H1 (cell line): ENCODE measurements at regions not wholly inside any gene's neighbourhood (a gene's known extent, or its start where the extent isn't known, plus 50 kb on each side); places are given as distances from the start of the nearest gene placed in this dataset.
A peak's percentile ranks its signal among the peaks of the same experiment; 100 is the strongest.

Source experiments
- CTCF ChIA-PET: fragments of 300-600 bp; sonication (Branson Sonifier 250); formaldehyde crosslinking; loops from one replicate; lab custom pipeline; 2021; ENCODE audit not compliant: partially characterized antibody; lab: Charles Lee
- POLR2A ChIA-PET: fragments of 300-600 bp; sonication (Branson Sonifier 250); formaldehyde crosslinking; loops from one replicate; lab custom pipeline; 2021; ENCODE audit warnings: inconsistent platforms; ENCODE audit not compliant: partially characterized antibody; lab: Charles Lee
- DNase-seq, 2 experiments: peaks; one replicate each; pipeline versions ENCODE4 v3.0.0 to v3.0.0-alpha.2; 2010 to 2022; ENCODE audit warnings: low spot score in 2 of 2, low read depth in 1 of 2, mixed read lengths in 1 of 2
- FAIRE-seq: peaks from 2 replicates; lab custom pipeline; 2011; peaks lifted over from hg19 to GRCh38; lab: Jason Lieb, UNC
- H2AFZ ChIP-seq: 2 replicates; pipeline ENCODE4 v1.8.1; 2012; ENCODE audit warnings: low read length, inconsistent platforms
- H2AK5ac ChIP-seq: 2 replicates; pipeline ENCODE4 v1.6.1; 2013; ENCODE audit warnings: low read depth, low read length
- H2BK120ac ChIP-seq: replicated peaks from 2 replicates; pipeline ENCODE3; 2013; ENCODE audit warnings: low read depth, low read length, inconsistent platforms
- H2BK12ac ChIP-seq: 2 replicates; pipeline ENCODE4 v1.6.1; 2013; ENCODE audit warnings: low read depth, low read length
- H2BK15ac ChIP-seq: 2 replicates; pipeline ENCODE4 v1.6.1; 2013; ENCODE audit warnings: low read length
- H2BK20ac ChIP-seq: 2 replicates; pipeline ENCODE4 v1.6.1; 2013; ENCODE audit warnings: low read length
- H2BK5ac ChIP-seq: 2 replicates; pipeline ENCODE4 v1.6.1; 2013; ENCODE audit warnings: low read depth, low read length
- H3K14ac ChIP-seq: 2 replicates; pipeline ENCODE4 v1.6.1; 2013; ENCODE audit warnings: inconsistent platforms; ENCODE audit not compliant: insufficient read length
- H3K18ac ChIP-seq: 2 replicates; pipeline ENCODE4 v1.6.1; 2013; ENCODE audit warnings: low read length; ENCODE audit errors: extremely low read depth
- H3K23ac ChIP-seq: 2 replicates; pipeline ENCODE4 v1.6.1; 2013; ENCODE audit warnings: inconsistent platforms; ENCODE audit not compliant: insufficient read length
- H3K23me2 ChIP-seq: 2 replicates; pipeline ENCODE4 v1.6.1; 2013; ENCODE audit warnings: low read depth, low read length
- H3K27ac ChIP-seq: 2 replicates; pipeline ENCODE4 v1.6.1; 2011; ENCODE audit warnings: low read depth, low read length, inconsistent platforms
- H3K27me3 ChIP-seq, 4 experiments: replicated peaks in 1 of 4; 1 replicate in 1 of 4; 2 replicates in 3 of 4; pipeline versions ENCODE4 v1.6.1 to v1.8.1; 2011 to 2013; ENCODE audit warnings: low read length in 3 of 4, mild to moderate bottlenecking in 3 of 4, inconsistent platforms in 2 of 4, mixed read lengths in 2 of 4, moderate library complexity in 1 of 4; ENCODE audit not compliant: control insufficient read depth in 3 of 4, insufficient read depth in 3 of 4; ENCODE audit errors: extremely low read depth in 1 of 4
- H3K36me3 ChIP-seq, 4 experiments: 2 replicates each; pipeline versions ENCODE4 v1.6.1 to v1.8.1; 2011 to 2013; ENCODE audit warnings: mild to moderate bottlenecking in 4 of 4, low read length in 3 of 4, moderate library complexity in 2 of 4, control low read depth in 1 of 4, inconsistent platforms in 1 of 4; ENCODE audit not compliant: insufficient read depth in 4 of 4, control insufficient read depth in 2 of 4
- H3K4ac ChIP-seq: replicated peaks from 2 replicates; pipeline ENCODE3; 2013; ENCODE audit warnings: low read length, low read depth, mixed read lengths, inconsistent platforms; ENCODE audit not compliant: insufficient read length
- H3K4me1 ChIP-seq, 4 experiments: replicated peaks in 1 of 4; 1 replicate in 1 of 4; 2 replicates in 3 of 4; pipeline versions ENCODE4 v1.6.1 to v1.8.1; 2011 to 2013; ENCODE audit warnings: low read length in 3 of 4, inconsistent platforms in 2 of 4, mixed read lengths in 1 of 4; ENCODE audit not compliant: insufficient read depth in 4 of 4, control insufficient read depth in 3 of 4
- H3K4me2 ChIP-seq, 2 experiments: 2 replicates each; pipeline versions ENCODE4 v1.6.1 to v1.8.1; 2011 to 2013; ENCODE audit warnings: low read depth in 2 of 2, low read length in 2 of 2, control low read depth in 1 of 2, inconsistent platforms in 1 of 2, mild to moderate bottlenecking in 1 of 2; ENCODE audit not compliant: insufficient read depth in 1 of 2
- H3K4me3 ChIP-seq, 4 experiments: fragments of 200-600, 300-600 bp in 1 of 4; sonication (generic), shearing (Covaris generic), sonication (Bioruptor Twin) in 1 of 4; 2 replicates each; pipeline versions ENCODE4 v1.5.1 to v1.8.1; 2011 to 2016; ENCODE audit warnings: low read length in 4 of 4, low read depth in 3 of 4, control low read depth in 2 of 4, inconsistent platforms in 2 of 4, mild to moderate bottlenecking in 2 of 4, mixed read lengths in 1 of 4, moderate library complexity in 1 of 4; ENCODE audit not compliant: insufficient read depth in 2 of 4; ENCODE audit errors: extremely low read depth in 1 of 4
- H3K56ac ChIP-seq: replicated peaks from 2 replicates; pipeline ENCODE3; 2013; ENCODE audit warnings: low read depth, mild to moderate bottlenecking, mixed read lengths, low read length, inconsistent platforms; ENCODE audit not compliant: insufficient read length
- H3K79me1 ChIP-seq: 2 replicates; pipeline ENCODE4 v1.6.1; 2013; ENCODE audit warnings: low read depth, low read length, control low read depth
- H3K79me2 ChIP-seq, 2 experiments: 2 replicates each; pipeline versions ENCODE4 v1.6.1 to v1.8.1; 2012 to 2013; ENCODE audit warnings: low read length in 2 of 2, mild to moderate bottlenecking in 2 of 2, inconsistent platforms in 1 of 2; ENCODE audit not compliant: insufficient read depth in 2 of 2, control insufficient read depth in 1 of 2
- H3K9ac ChIP-seq, 4 experiments: replicated peaks in 1 of 4; 1 replicate in 1 of 4; 2 replicates in 3 of 4; pipeline versions ENCODE4 v1.6.1 to v1.8.1; 2011 to 2013; ENCODE audit warnings: low read depth in 3 of 4, low read length in 3 of 4, control low read depth in 2 of 4, mild to moderate bottlenecking in 2 of 4, moderate library complexity in 2 of 4, inconsistent platforms in 1 of 4; ENCODE audit errors: extremely low read depth in 1 of 4
- H3K9me3 ChIP-seq, 2 experiments: 2 replicates each; pipeline versions ENCODE4 v1.6.1 to v1.8.1; 2012 to 2013; ENCODE audit warnings: mild to moderate bottlenecking in 2 of 2, moderate library complexity in 2 of 2, control low read depth in 1 of 2, inconsistent platforms in 1 of 2, low read depth in 1 of 2, low read length in 1 of 2, mixed read lengths in 1 of 2; ENCODE audit not compliant: insufficient read depth in 2 of 2
- H4K20me1 ChIP-seq, 2 experiments: replicated peaks in 1 of 2; 2 replicates each; pipeline versions ENCODE3 to v1.8.1; 2011 to 2013; ENCODE audit warnings: inconsistent platforms in 2 of 2, low read length in 2 of 2, mild to moderate bottlenecking in 1 of 2; ENCODE audit not compliant: insufficient read depth in 2 of 2, control insufficient read depth in 1 of 2
- H4K5ac ChIP-seq: 2 replicates; pipeline ENCODE4 v1.6.1; 2013; ENCODE audit warnings: low read length, low read depth, mixed read lengths, inconsistent platforms; ENCODE audit not compliant: insufficient read length
- H4K8ac ChIP-seq: 2 replicates; pipeline ENCODE4 v1.8.0; 2013; ENCODE audit warnings: mild to moderate bottlenecking, moderate library complexity, low read length, inconsistent platforms; ENCODE audit not compliant: insufficient read depth; ENCODE audit errors: extremely low read depth
- H4K91ac ChIP-seq: replicated peaks from 2 replicates; pipeline ENCODE3; 2013; ENCODE audit warnings: low read length, mixed read lengths, inconsistent platforms; ENCODE audit not compliant: insufficient read length
- BACH1 ChIP-seq: IDR thresholded peaks from 2 replicates; pipeline ENCODE4 v1.6.1; 2012; ENCODE audit warnings: low read length, improper control_type of control experiment
- BCL11A ChIP-seq, 2 experiments: IDR thresholded peaks; one replicate each; pipeline ENCODE4 v1.6.1; 2011; ENCODE audit warnings: low read depth in 2 of 2, low read length in 2 of 2, mild to moderate bottlenecking in 2 of 2
- CTBP2 ChIP-seq: IDR thresholded peaks from 2 replicates; pipeline ENCODE4 v1.7.0; 2011; ENCODE audit warnings: borderline replicate concordance, mild to moderate bottlenecking, moderate library complexity, mixed read lengths, low read length; ENCODE audit not compliant: insufficient read depth, insufficient read length
- E2F6 ChIP-seq: IDR thresholded peaks from 2 replicates; pipeline ENCODE4 v1.6.1; 2012; ENCODE audit warnings: inconsistent platforms
- EGR1 ChIP-seq: IDR thresholded peaks from 2 replicates; pipeline ENCODE4 v1.6.1; 2011; ENCODE audit warnings: low read depth, low read length, borderline replicate concordance
- JUND ChIP-seq: IDR thresholded peaks from 2 replicates; pipeline ENCODE4 v1.6.1; 2011; ENCODE audit warnings: mild to moderate bottlenecking, improper control_type of control experiment, low read length
- NANOG ChIP-seq: IDR thresholded peaks from 2 replicates; pipeline ENCODE4 v1.6.1; 2011; ENCODE audit warnings: low read length, low read depth, mild to moderate bottlenecking, inconsistent platforms; ENCODE audit not compliant: insufficient read depth, poor library complexity, severe bottlenecking
- RNF2 ChIP-seq: fragments of 200-900, 300-1000 bp; sonication (generic); IDR thresholded peaks from 2 replicates; pipeline ENCODE4 v1.7.1; 2016; ENCODE audit warnings: borderline replicate concordance, low read depth, mild to moderate bottlenecking, antibody characterized with exemption, low read length; ENCODE audit not compliant: poor library complexity, severe bottlenecking; ENCODE audit errors: missing control alignments
- SP1 ChIP-seq: IDR thresholded peaks from 2 replicates; pipeline ENCODE4 v1.6.1; 2011; ENCODE audit warnings: low read depth, low read length
- TAF7 ChIP-seq: optimal IDR thresholded peaks from 2 replicates; pipeline ENCODE3; 2011; ENCODE audit warnings: low read depth, mild to moderate bottlenecking, inconsistent platforms, low read length, moderate library complexity, borderline replicate concordance
- TCF12 ChIP-seq: IDR thresholded peaks from 2 replicates; pipeline ENCODE4 v1.6.1; 2011; ENCODE audit warnings: low read depth, mild to moderate bottlenecking, low read length
- WGBS, 2 experiments: shearing (Covaris generic) in 1 of 2; methylation state at CpG; one replicate each; pipeline versions ENCODE4 v1.1.6 to v1.1.7; 2013 to 2015; ENCODE audit warnings: low lambda C conversion rate in 2 of 2, mixed read lengths in 2 of 2, inconsistent platforms in 1 of 2, low coverage in 1 of 2, missing lambda C conversion rate in 1 of 2; ENCODE audit not compliant: insufficient replicate concordance in 2 of 2, insufficient coverage in 1 of 2, insufficient read length in 1 of 2; ENCODE audit errors: extremely low coverage in 1 of 2, missing lambda C conversion rate in 1 of 2; 5-methylcytosine and 5-hydroxymethylcytosine counted together

GRCh38 chr6:6742535-6742934, 154.0 kb downstream of the LY86 start:
- no peak for DNase-seq
- CTCF ChIA-PET, result interaction anchor here (0.9 to 3.3 kb wide), 9 partner anchors 13 to 67 kb away, joined by 3 to 15 read pairs (median 7); no protein-coding TSS in a partner anchor
- H2AK5ac ChIP-seq, result no peak overlapping the region
- H4K91ac ChIP-seq, result no peak overlapping the region
- no peak overlapping the region for H3K14ac ChIP-seq
- 0 out of 2 replicates have a peak overlapping the region, but pooled peaks have one; percentile 62 for H2BK20ac ChIP-seq
- peaks cover 0 to 1% of the 10 kb centered on the region in 2 experiments for H4K20me1 ChIP-seq
- H2BK12ac ChIP-seq, result no peak overlapping the region
- H3K36me3 ChIP-seq, result no peaks in the 10 kb centered on the region
- H3K18ac ChIP-seq, result no peak overlapping the region
- no peak overlapping the region for H4K8ac ChIP-seq
- FAIRE-seq, result no peak
- H2AFZ ChIP-seq, result no peak overlapping the region
- H2BK5ac ChIP-seq, result no peak overlapping the region
- H3K9ac ChIP-seq, result no peak overlapping the region
- no peaks in the 10 kb centered on the region; a peak in 2 of 7 replicates for H3K27me3 ChIP-seq
- no peaks in the 10 kb centered on the region for H3K79me2 ChIP-seq
- no peaks in the 10 kb centered on the region; a peak in 1 of 4 replicates for H3K9me3 ChIP-seq
- H3K56ac ChIP-seq, result no peak overlapping the region
- no peak overlapping the region for H3K27ac ChIP-seq
- no peak overlapping the region for H2BK15ac ChIP-seq
- H3K4ac ChIP-seq, result no peak overlapping the region
- H3K79me1 ChIP-seq, result no peaks in the 10 kb centered on the region
- no peak overlapping the region for H2BK120ac ChIP-seq
- no peak overlapping the region for H3K23ac ChIP-seq
- peaks cover 3 to 12% (median 8%) of the 10 kb centered on the region in 4 experiments; a peak in 5 of 7 replicates for H3K4me1 ChIP-seq
- POLR2A ChIA-PET, result interaction anchor here (1.0 to 2.0 kb wide), 3 partner anchors 8 to 18 kb away, joined by 3 to 7 read pairs (median 4); no protein-coding TSS in a partner anchor
- no peak for TF ChIP-seq TAF7
- TF ChIP-seq TCF12, result no peak
- TF ChIP-seq E2F6, result no peak
- no peak for TF ChIP-seq JUND
- no peak for TF ChIP-seq CTBP2
- TF ChIP-seq SP1, result no peak
- TF ChIP-seq BACH1, result no peak
- TF ChIP-seq RNF2, result no peak
- peak; percentile 51 for TF ChIP-seq NANOG
- peak; percentile 33; the same call in 1 of the 2 replicates for TF ChIP-seq EGR1
- no peak for TF ChIP-seq BCL11A (IDR thresholded peaks at IDR 0.05; ENCODE audit: low read depth in 2 of 2, low read length in 2 of 2)
- no peak overlapping the region for H4K5ac ChIP-seq
- WGBS, 2 experiments, result 60% methylated on average over 2 of the region's 2 CpGs; no CpG with 5 or more reads in 1 of the 2 experiments
- H3K4me2 ChIP-seq, result 0 out of 4 replicates have a peak overlapping the region, but pooled peaks of 1 of the 2 experiments have one; percentile 29
- H3K4me3 ChIP-seq, result no peak overlapping the region
- H3K23me2 ChIP-seq, result 0 out of 2 replicates have a peak, but pooled peaks cover 4% of the 10 kb centered on the region
